K562 (cell line): ENCODE measurements at regions not wholly inside any gene's neighbourhood (a gene's known extent, or its start where the extent isn't known, plus 50 kb on each side); places are given as distances from the start of the nearest gene placed in this dataset.

Experiments
- ATAC-seq: fragments of 200-7000 bp; cut with Tn5 transposase; 3 replicates; pipeline ENCODE4 v1.9.1; 2020; ENCODE audit warnings: moderate library complexity
- BruUV-seq: library from RNA; stranded (reverse); fragments of 400-500 nt; replicated peaks from 2 replicates; lab custom pipeline; 2021; lab: Mats Ljungman, UMichigan
- CTCF ChIA-PET: fragments of 300-600 bp; formaldehyde crosslinking; extraction: SDS; loops from one replicate; lab custom pipeline; 2021; ENCODE audit warnings: low intra/inter-chr PET ratio; lab: Yijun Ruan, JAX
- POLR2A ChIA-PET: fragments of 300-600, 350-650 bp; sonication (Branson Sonifier 250); formaldehyde crosslinking; extraction: SDS; loops from one replicate; lab custom pipeline; 2021; ENCODE audit warnings: antibody characterized with exemption, inconsistent platforms; lab: Yijun Ruan, JAX
- DNase-seq, 4 experiments: peaks; one replicate each; pipeline versions ENCODE4 v3.0.0 to v3.0.0-alpha.2; 2011 to 2018; ENCODE audit warnings: low spot score in 3 of 4, mixed read lengths in 3 of 4; ENCODE audit errors: extremely low read depth in 1 of 4
- FAIRE-seq: peaks from 2 replicates; lab custom pipeline; 2011; peaks lifted over from hg19 to GRCh38; lab: Jason Lieb, UNC
- H2AFZ ChIP-seq: 2 replicates; pipeline ENCODE4 v1.6.0; 2011; ENCODE audit warnings: low read depth, low read length, control low read depth, inconsistent platforms
- H3K27ac ChIP-seq: fragments of 200-600 bp; 3 replicates; pipeline ENCODE4 v1.8.0; 2011; ENCODE audit warnings: low read depth, mild to moderate bottlenecking, control low read depth, inconsistent platforms, low read length, moderate library complexity, mixed read lengths; ENCODE audit errors: extremely low read depth
- H3K27me3 ChIP-seq, 2 experiments: fragments of 300-600 bp in 1 of 2; 2 replicates in 1 of 2; 3 replicates in 1 of 2; pipeline versions ENCODE4 v1.6.0 to v1.8.0; 2011; ENCODE audit warnings: inconsistent platforms in 2 of 2, low read length in 2 of 2, mild to moderate bottlenecking in 1 of 2, mixed read lengths in 1 of 2, moderate library complexity in 1 of 2; ENCODE audit not compliant: control insufficient read depth in 2 of 2, insufficient read depth in 2 of 2
- H3K36me3 ChIP-seq: fragments of 300-600 bp; 3 replicates; pipeline ENCODE4 v1.8.0; 2011; ENCODE audit warnings: mild to moderate bottlenecking, low read length, inconsistent platforms; ENCODE audit not compliant: control insufficient read depth, insufficient read depth
- H3K4me1 ChIP-seq, 2 experiments: fragments of 200-600 bp in 1 of 2; replicated peaks in 1 of 2; 2 replicates in 1 of 2; 3 replicates in 1 of 2; pipeline versions ENCODE4 v1.5.1 to v1.8.0; 2011; ENCODE audit warnings: inconsistent platforms in 2 of 2, low read length in 2 of 2, mild to moderate bottlenecking in 1 of 2, mixed read lengths in 1 of 2, moderate library complexity in 1 of 2; ENCODE audit not compliant: control insufficient read depth in 2 of 2, insufficient read depth in 2 of 2
- H3K4me2 ChIP-seq: 2 replicates; pipeline ENCODE4 v1.6.1; 2011; ENCODE audit warnings: low read length, control low read depth, inconsistent platforms, mixed read lengths; ENCODE audit not compliant: insufficient read depth
- H3K4me3 ChIP-seq: fragments of 200-600 bp; sonication (generic), shearing (Covaris generic); 2 replicates; pipeline ENCODE4 v1.5.1; 2016; ENCODE audit warnings: control low read depth, inconsistent platforms
- H3K79me2 ChIP-seq: fragments of 200-600 bp; 3 replicates; pipeline ENCODE4 v1.8.0; 2011; ENCODE audit warnings: low read length, inconsistent platforms; ENCODE audit not compliant: control insufficient read depth, insufficient read depth
- H3K9ac ChIP-seq, 2 experiments: 2 replicates each; pipeline versions ENCODE4 v1.6.0 to v1.6.1; 2011; ENCODE audit warnings: low read depth in 2 of 2, low read length in 2 of 2, control low read depth in 1 of 2, inconsistent platforms in 1 of 2, mild to moderate bottlenecking in 1 of 2, mixed read lengths in 1 of 2; ENCODE audit not compliant: insufficient read depth in 1 of 2
- H3K9me1 ChIP-seq: one replicate; pipeline ENCODE4 v1.6.0; 2011; ENCODE audit warnings: inconsistent platforms, mild to moderate bottlenecking, low read length, moderate library complexity; ENCODE audit not compliant: control insufficient read depth, insufficient read depth
- H3K9me3 ChIP-seq: replicated peaks from 2 replicates; pipeline ENCODE4 v1.5.1; 2011; ENCODE audit warnings: low read depth, low read length, inconsistent platforms; ENCODE audit not compliant: control insufficient read depth, insufficient read depth
- H4K20me1 ChIP-seq: replicated peaks from 2 replicates; pipeline ENCODE4 v1.6.1; 2011; ENCODE audit warnings: low read length, inconsistent platforms, mixed read lengths; ENCODE audit not compliant: control insufficient read depth, insufficient read depth
- ATF4 ChIP-seq: fragments of 450-650 bp; formaldehyde crosslinking; IDR thresholded peaks from 2 replicates; pipeline ENCODE4 v1.4.0; 2022; ENCODE audit warnings: mild to moderate bottlenecking, moderate library complexity
- CREM ChIP-seq: IDR thresholded peaks from 2 replicates; pipeline ENCODE4 v1.6.1; 2014; ENCODE audit warnings: antibody characterized with exemption, low read depth
- LCOR ChIP-seq: sonication (generic); formaldehyde crosslinking; IDR thresholded peaks from 2 replicates; pipeline ENCODE4 v1.8.0; 2022; ENCODE audit warnings: mild to moderate bottlenecking, missing genetic modification reagents
- STAG1 ChIP-seq: sonication (generic); formaldehyde crosslinking; IDR thresholded peaks from 2 replicates; pipeline ENCODE4 v1.5.0; 2020; ENCODE audit warnings: missing genetic modification reagents, borderline replicate concordance
- TFAP4 ChIP-seq: sonication (generic); formaldehyde crosslinking; IDR thresholded peaks from 2 replicates; pipeline ENCODE4 v1.8.0; 2022; ENCODE audit warnings: missing genetic modification reagents, mild to moderate bottlenecking, moderate library complexity, borderline replicate concordance
- WGBS: fragments of 100-300 bp; shearing (Covaris generic); methylation state at CpG from one replicate; pipeline ENCODE4 v1.1.6; 2016; ENCODE audit warnings: low coverage, mixed read lengths; ENCODE audit not compliant: insufficient coverage; ENCODE audit errors: missing lambda C conversion rate; 5-methylcytosine and 5-hydroxymethylcytosine counted together
- in situ Hi-C: fragments of 300-500 bp; cut with MboI; formaldehyde crosslinking; loops from 4 replicates; pipeline ENCODE4 v1.15.0; 2018; ENCODE audit warnings: inconsistent platforms, mixed read lengths
- intact Hi-C: fragments of 100-400 bp; cut with micrococcal nuclease; formaldehyde crosslinking; loops from 2 replicates; pipeline ENCODE4 v1.14.2; 2022

GRCh38 chr7:138278601-138279000 lies 181.5 kb upstream of the TRIM24 start:
- ATAC-seq (no peak), FAIRE-seq (no peak), DNase-seq (no peak)
- POLR2A ChIA-PET, result interaction anchor here (0.8 kb wide), 1 partner anchor 8 kb away, joined by 3 read pairs; no protein-coding TSS in a partner anchor
- H3K27me3 ChIP-seq, result no peaks in the 10 kb centered on the region
- BruUV-seq, result no TSS peak
- H3K9me1 ChIP-seq, result no peaks in the 10 kb centered on the region
- H3K9me3 ChIP-seq, result no peaks in the 10 kb centered on the region
- CTCF ChIA-PET, result no interaction called here
- TF ChIP-seq LCOR (CRISPR knock-in tag) (no peak), ATF4 (CRISPR knock-in tag) (no peak), CREM (no peak), STAG1 (CRISPR knock-in tag) (no peak), TFAP4 (CRISPR knock-in tag) (no peak)
- no peaks in the 10 kb centered on the region for H3K79me2 ChIP-seq
- in situ Hi-C loops, result no loop called here
- no peak overlapping the region for H3K4me3 ChIP-seq
- H3K36me3 ChIP-seq, result no peaks in the 10 kb centered on the region
- H3K4me2 ChIP-seq, result no peak overlapping the region
- H3K4me1 ChIP-seq, result no peaks in the 10 kb centered on the region
- H3K27ac ChIP-seq, result no peak overlapping the region
- H4K20me1 ChIP-seq, result no peaks in the 10 kb centered on the region
- no peak overlapping the region for H2AFZ ChIP-seq
- intact Hi-C loops, result no loop called here
- H3K9ac ChIP-seq, result no peak overlapping the region
- WGBS, result 49% methylated on average over 2 of the region's 2 CpGs
